Hepatocyte (in vitro differentiated cells): ENCODE measurements at regions not wholly inside any gene's neighbourhood (a gene's known extent, or its start where the extent isn't known, plus 50 kb on each side); places are given as distances from the start of the nearest gene placed in this dataset.
"Not testable (repeated sequence)": the region's sequence is repeated elsewhere in the genome, so short reads cannot be mapped to it uniquely, and the experiment has no call there.

Source experiments
- DNase-seq: peaks from one replicate; pipeline ENCODE4 v3.0.0-alpha.2; 2016; ENCODE audit warnings: low spot score
- H2AFZ ChIP-seq: fragments of 200-600 bp; sonication (generic); 2 replicates; pipeline ENCODE4 v1.6.0; 2016; ENCODE audit warnings: antibody characterized with exemption, mild to moderate bottlenecking
- H3K27ac ChIP-seq: fragments of 200-600 bp; sonication (generic); 2 replicates; pipeline ENCODE4 v1.5.1; 2016; ENCODE audit warnings: mild to moderate bottlenecking
- H3K27me3 ChIP-seq: fragments of 200-600 bp; sonication (generic); 2 replicates; pipeline ENCODE4 v1.6.1; 2016
- H3K36me3 ChIP-seq: fragments of 200-600 bp; sonication (generic); replicated peaks from 2 replicates; pipeline ENCODE4 v1.5.1; 2016; ENCODE audit warnings: low read depth; ENCODE audit not compliant: insufficient read depth
- H3K4me1 ChIP-seq: fragments of 200-600 bp; sonication (generic); 2 replicates; pipeline ENCODE4 v1.5.1; 2016; ENCODE audit warnings: mild to moderate bottlenecking, moderate library complexity; ENCODE audit not compliant: insufficient read depth
- H3K4me2 ChIP-seq: fragments of 200-600 bp; sonication (generic); 2 replicates; pipeline ENCODE4 v1.6.0; 2016
- H3K4me3 ChIP-seq: fragments of 200-600 bp; sonication (generic); 2 replicates; pipeline ENCODE4 v1.5.1; 2016; ENCODE audit warnings: mild to moderate bottlenecking
- H3K79me2 ChIP-seq: fragments of 200-600 bp; sonication (generic); 2 replicates; pipeline ENCODE4 v1.6.0; 2017; ENCODE audit warnings: mild to moderate bottlenecking
- H3K9me2 ChIP-seq: fragments of 200-600 bp; sonication (generic); replicated peaks from 2 replicates; pipeline ENCODE4 v1.6.0; 2017; ENCODE audit warnings: mild to moderate bottlenecking; ENCODE audit not compliant: insufficient read depth
- H3K9me3 ChIP-seq: fragments of 200-600 bp; sonication (generic); 2 replicates; pipeline ENCODE4 v1.5.1; 2016; ENCODE audit warnings: low read depth, mild to moderate bottlenecking
- H4K20me1 ChIP-seq: fragments of 200-600 bp; sonication (generic); 2 replicates; pipeline ENCODE4 v1.6.0; 2016; ENCODE audit warnings: mild to moderate bottlenecking; ENCODE audit not compliant: insufficient read depth, poor library complexity, severe bottlenecking
- EZH2 ChIP-seq: fragments of 200-600 bp; sonication (generic); IDR thresholded peaks from 2 replicates; pipeline ENCODE4 v1.6.1; 2016; ENCODE audit warnings: antibody characterized with exemption, mild to moderate bottlenecking, borderline replicate concordance
- EZH2phosphoT487 ChIP-seq: fragments of 200-600 bp; sonication (generic); IDR thresholded peaks from one replicate; pipeline ENCODE4 v1.6.1; 2018; ENCODE audit warnings: antibody characterized with exemption, mild to moderate bottlenecking, low read depth, moderate library complexity; ENCODE audit not compliant: unreplicated experiment, severe bottlenecking
- WGBS: methylation state at CpG from one replicate; pipeline ENCODE4 v1.1.6; 2016; ENCODE audit warnings: low lambda C conversion rate; ENCODE audit errors: missing lambda C conversion rate; 5-methylcytosine and 5-hydroxymethylcytosine counted together
- TF ChIP-seq, protein P1 (sequence below): fragments of 200-600 bp; sonication (generic); IDR thresholded peaks from 2 replicates; pipeline ENCODE4 v1.5.1; 2016; ENCODE audit warnings: antibody characterized with exemption, mild to moderate bottlenecking; ENCODE audit not compliant: poor library complexity

DNA sequence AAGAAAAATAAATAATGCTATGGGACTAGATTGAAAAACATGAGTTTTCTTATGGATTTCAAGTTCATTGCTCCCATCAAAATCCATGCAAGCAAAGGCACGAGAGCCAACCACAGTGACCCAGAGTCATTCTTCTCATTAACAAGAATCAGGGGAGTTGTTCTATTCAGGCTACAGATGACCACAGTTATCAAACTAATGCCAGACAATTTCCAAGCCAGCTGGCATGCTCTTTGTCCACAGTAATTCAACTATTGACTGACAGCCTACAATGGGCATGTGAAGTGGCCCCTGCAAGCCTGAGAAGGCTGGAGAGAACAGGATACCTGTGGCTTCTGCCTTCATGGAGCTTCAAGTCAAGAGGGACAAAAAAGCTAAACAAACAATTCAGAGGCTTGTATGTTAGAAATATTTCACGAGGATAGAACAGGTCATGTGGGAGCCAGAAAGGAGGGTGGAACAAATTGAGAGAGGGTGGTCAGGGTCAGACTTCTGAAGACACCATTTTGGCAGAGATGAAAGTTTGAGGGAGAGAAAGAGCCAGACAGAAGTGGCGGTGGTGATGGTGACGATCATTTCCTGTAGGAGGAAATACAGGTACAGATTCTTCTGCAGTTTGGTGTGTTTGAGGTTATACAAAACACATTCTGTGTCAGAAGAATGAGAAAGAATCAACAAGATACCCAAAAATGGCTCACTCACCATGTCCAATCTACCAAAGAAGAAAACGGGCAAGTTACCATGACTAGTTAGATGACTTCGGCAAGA lies 732.4 kb downstream of the RNF144A start:
- H4K20me1 ChIP-seq = no peaks in the 10 kb centered on the region
- H3K4me2 ChIP-seq = no peak overlapping the region
- H3K79me2 ChIP-seq = no peaks in the 10 kb centered on the region
- H3K4me1 ChIP-seq = no peaks in the 10 kb centered on the region
- no peak overlapping the region for H2AFZ ChIP-seq
- no peak for DNase-seq
- no peaks in the 10 kb centered on the region for H3K9me3 ChIP-seq
- no peaks in the 10 kb centered on the region for H3K36me3 ChIP-seq
- TF ChIP-seq EZH2 (no peak), EZH2phosphoT487 (no peak)
- TF ChIP-seq, protein P1, sequence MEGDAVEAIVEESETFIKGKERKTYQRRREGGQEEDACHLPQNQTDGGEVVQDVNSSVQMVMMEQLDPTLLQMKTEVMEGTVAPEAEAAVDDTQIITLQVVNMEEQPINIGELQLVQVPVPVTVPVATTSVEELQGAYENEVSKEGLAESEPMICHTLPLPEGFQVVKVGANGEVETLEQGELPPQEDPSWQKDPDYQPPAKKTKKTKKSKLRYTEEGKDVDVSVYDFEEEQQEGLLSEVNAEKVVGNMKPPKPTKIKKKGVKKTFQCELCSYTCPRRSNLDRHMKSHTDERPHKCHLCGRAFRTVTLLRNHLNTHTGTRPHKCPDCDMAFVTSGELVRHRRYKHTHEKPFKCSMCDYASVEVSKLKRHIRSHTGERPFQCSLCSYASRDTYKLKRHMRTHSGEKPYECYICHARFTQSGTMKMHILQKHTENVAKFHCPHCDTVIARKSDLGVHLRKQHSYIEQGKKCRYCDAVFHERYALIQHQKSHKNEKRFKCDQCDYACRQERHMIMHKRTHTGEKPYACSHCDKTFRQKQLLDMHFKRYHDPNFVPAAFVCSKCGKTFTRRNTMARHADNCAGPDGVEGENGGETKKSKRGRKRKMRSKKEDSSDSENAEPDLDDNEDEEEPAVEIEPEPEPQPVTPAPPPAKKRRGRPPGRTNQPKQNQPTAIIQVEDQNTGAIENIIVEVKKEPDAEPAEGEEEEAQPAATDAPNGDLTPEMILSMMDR = no peak
- no peaks in the 10 kb centered on the region for H3K9me2 ChIP-seq
- no peak overlapping the region for H3K27ac ChIP-seq
- H3K4me3 ChIP-seq = no peak overlapping the region
- WGBS = 95% methylated on average over 6 of the region's 6 CpGs
- no peaks in the 10 kb centered on the region for H3K27me3 ChIP-seq

DNA sequence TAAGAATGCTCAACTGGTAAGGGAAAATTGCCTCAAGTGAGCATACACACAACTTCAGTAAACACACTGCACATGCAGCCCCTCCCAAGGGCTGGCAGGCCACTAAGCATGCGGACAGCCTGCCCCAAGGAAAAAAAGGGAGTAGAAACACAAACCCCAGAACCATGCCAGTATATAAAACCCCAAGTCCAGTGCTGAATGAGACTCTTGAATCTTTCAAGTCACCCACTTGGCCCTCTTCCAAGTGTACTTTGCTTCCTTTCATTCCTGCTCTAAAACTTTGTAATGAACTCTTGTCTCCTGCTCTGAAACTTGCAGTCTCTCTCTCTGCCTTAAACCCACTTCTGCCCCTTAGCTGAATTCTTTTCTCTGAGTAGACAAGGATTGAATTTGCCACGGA lies 736.4 kb downstream of the RNF144A start:
- WGBS = 94% methylated on average over 2 of the region's 2 CpGs
- Histone ChIP-seq H3K27ac (no peak overlapping the region), H2AFZ (no peak overlapping the region)

DNA sequence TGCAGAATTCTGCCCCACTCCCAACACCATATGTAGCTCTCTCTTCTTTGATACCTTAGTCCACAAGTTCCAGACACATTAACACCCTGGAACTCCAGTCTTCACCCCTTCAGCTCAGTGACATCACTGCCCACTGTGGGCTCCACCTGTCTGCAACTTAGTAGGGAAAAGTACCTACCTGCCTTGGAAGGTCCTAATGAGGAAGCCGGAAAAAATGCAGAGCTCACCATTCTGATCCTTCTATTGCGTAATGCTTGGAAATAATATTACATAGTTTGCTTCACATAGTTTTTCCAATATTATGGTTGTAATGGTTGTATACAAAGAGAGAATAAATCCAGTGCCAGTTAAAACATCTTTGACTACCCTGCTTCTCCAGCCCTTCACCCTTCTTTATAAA lies 738.4 kb downstream of the RNF144A start:
- TF ChIP-seq, protein P1 = no peak
- TF ChIP-seq EZH2 = no peak
- no peak for TF ChIP-seq EZH2phosphoT487
- Histone ChIP-seq H3K27me3 (no peaks in the 10 kb centered on the region), H3K27ac (no peak overlapping the region), H3K79me2 (no peaks in the 10 kb centered on the region), H3K36me3 (no peaks in the 10 kb centered on the region), H2AFZ (no peak overlapping the region), H3K4me1 (no peaks in the 10 kb centered on the region), H3K9me3 (no peaks in the 10 kb centered on the region), H3K9me2 (no peaks in the 10 kb centered on the region), H3K4me2 (no peak overlapping the region), H4K20me1 (no peaks in the 10 kb centered on the region), H3K4me3 (no peak overlapping the region)
- 94% methylated on average over 2 of the region's 2 CpGs for WGBS
- DNase-seq = no peak

More for the DNA sequence above, 736.4 kb downstream of the RNF144A start:
- Histone ChIP-seq H3K4me2 (no peak overlapping the region), H3K4me3 (no peak overlapping the region), H3K27me3 (no peaks in the 10 kb centered on the region), H3K79me2 (no peaks in the 10 kb centered on the region), H4K20me1 (no peaks in the 10 kb centered on the region), H3K36me3 (no peaks in the 10 kb centered on the region), H3K4me1 (no peaks in the 10 kb centered on the region), H3K9me2 (no peaks in the 10 kb centered on the region), H3K9me3 (no peaks in the 10 kb centered on the region)
- no peak for DNase-seq
- no peak for TF ChIP-seq EZH2
- TF ChIP-seq EZH2phosphoT487 = no peak
- TF ChIP-seq, protein P1 = no peak

DNA sequence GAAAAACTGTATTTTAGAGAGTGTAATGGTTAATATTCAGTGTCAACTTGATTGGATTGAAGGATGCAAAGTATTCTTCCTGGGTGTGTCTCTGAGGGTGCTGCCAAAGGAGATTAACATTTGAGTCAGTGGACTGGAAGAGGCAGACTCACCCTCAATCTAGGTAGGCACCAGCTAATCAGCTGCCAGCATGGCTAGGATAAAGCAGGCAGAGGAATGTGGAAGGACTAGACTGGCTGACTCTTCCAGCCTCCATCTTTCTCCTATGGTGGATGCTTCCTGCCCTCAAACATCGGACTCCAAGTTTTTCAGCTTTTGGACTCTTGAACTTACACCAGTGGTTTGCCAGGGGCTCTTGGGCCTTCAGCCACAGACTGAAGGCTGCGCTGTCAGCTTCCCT lies 740.3 kb downstream of the RNF144A start:
- DNase-seq, H4K20me1 ChIP-seq, H3K4me1 ChIP-seq, H3K79me2 ChIP-seq, H3K36me3 ChIP-seq, H3K9me2 ChIP-seq, H2AFZ ChIP-seq, H3K4me2 ChIP-seq, H3K9me3 ChIP-seq, H3K27ac ChIP-seq, H3K4me3 ChIP-seq, H3K27me3 ChIP-seq: not testable (repeated sequence)
- 93% methylated on average over 2 of the region's 2 CpGs for WGBS
